ENCODE measurements at regions not wholly inside any gene's neighbourhood (a gene's known extent, or its start where the extent isn't known, plus 50 kb on each side); places are given as distances from the start of the nearest gene placed in this dataset.
"Not testable (repeated sequence)": the region's sequence is repeated elsewhere in the genome, so short reads cannot be mapped to it uniquely, and the experiment has no call there.

DNA sequence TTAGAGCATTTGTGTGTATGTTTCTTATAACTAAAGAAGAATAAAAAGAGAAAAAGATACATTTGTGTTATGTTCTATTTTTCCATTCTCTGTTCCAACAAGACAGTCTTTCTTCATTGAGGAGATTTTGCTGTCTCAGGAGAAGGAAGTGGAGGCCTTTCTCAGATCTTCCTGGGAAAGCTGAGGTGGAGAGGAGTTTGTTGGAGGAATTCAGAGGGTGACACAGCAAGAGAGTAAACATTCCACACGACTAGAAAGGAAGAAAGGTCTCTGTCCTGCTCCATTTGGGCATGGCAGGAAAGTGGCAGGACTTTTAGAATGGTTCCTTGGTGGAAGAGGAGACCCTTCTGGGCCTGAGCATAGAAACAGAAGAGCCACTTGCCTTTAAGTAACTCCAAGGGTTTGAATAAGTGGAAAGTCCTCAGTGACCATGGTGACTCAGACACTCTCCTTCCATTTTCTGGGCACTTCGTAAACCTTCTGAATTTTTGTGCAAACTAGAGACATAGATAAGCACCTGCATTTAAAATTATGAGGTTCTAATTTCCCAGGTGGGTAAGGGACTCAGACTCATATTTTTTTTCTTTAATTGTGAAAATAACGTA lies 52.3 kb upstream of the COL5A2 start:
- DNase-seq, result no peak

DNA sequence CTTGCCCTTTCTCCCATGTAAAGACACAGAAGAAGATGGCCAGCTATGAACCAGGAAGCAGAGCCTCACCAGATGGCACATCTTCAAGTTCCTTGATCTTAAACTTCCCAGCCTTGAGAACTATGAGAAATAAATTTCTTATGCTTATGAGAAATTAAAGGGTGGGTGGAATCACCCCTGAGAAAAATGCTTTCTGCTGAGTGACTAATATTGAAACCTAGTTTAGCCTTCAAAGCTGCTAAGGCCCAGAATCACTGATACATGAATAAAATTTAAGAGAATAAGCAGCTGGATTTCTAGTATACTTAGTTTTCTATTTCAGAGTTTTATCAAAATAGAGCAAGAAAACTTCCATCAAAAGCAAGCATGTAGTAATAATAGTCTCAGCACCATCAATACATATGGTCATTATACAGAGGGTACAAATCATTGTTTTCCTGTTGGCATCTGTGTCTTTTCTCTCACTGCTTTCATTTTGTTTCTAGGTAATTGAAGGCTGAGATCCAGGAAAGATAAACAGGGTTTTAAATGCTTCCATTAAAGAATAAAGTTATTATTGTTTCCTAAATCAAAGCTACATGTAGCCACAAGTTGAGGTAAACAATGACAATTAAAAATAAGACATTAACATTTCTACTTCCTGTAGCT lies 53.3 kb upstream of the COL5A2 start:
- no peak for DNase-seq

DNA sequence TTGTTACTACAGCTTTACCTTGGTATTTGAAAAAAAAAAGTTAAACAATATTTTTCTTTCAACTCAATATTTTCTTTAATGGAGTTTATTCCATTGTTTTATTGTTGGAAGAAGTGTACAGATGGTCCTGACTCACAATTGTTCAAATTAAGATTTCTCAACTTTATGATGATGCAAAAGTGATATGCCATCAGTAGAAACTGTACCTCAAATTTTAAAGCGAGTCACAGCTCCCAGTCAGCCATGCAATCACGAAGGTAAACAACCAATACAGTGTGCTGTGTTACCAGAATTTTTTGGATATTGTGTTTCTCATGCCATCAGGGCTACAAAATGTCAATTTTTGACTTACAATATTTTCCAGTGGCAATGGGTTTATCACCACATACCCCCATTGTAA lies 54.0 kb upstream of the COL5A2 start:
- DNase-seq, result no peak

DNA sequence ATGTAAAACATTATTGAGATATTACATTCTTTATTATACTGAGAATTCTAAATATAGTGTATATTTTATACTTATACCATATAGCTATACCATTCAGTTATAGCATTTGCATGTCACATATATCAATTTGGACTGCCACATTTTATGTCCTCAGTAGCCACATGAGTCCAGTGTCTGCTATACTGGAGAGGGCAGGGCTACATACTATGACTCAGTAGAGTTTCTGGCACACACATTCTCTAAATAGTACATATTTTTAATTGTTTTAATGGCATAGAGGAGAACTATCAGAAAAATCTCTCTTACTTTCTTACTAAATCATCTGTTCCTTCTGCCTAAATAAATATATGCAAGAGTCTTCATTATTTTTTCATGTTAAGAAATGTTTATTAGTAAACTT lies 55.4 kb upstream of the COL5A2 start:
- no peak for DNase-seq

DNA sequence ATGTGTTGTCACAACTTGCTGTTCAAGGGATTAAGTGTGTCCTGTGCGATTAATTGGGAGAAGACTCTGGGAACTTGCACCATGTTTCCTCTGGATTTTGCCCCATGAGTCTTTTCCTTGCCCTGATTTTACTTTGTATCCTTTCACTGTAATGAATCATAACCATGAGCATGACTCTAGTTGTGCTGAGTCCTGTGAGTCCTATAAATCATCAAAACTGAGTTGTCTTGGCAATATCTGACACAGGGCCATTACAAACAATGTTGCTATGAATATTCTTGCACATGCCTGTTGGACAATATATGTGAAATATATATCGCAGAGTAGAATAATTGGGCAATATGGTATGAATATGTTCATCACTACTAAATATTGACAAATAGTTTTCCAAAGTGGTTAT lies 56.5 kb upstream of the COL5A2 start:
- no peak for DNase-seq

DNA sequence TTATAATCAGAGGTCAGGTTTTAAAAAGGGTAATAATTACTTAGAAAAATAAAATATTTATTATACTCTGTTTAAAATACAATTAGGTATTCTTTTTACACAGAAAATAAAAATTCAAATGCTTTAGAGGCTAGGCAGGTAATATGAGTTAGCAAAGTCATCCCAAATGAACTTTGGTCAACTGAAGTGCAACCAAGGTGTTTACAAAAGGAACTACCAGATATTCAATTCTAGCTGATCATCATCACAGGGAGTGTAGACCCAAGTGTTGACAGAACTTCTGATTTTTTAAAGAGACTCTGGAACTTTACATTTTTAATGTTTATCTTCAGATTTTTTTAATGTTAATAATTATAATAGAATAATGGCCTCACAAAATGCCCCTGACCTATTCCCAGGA lies 59.3 kb upstream of the COL5A2 start:
- DNase-seq, result no peak

DNA sequence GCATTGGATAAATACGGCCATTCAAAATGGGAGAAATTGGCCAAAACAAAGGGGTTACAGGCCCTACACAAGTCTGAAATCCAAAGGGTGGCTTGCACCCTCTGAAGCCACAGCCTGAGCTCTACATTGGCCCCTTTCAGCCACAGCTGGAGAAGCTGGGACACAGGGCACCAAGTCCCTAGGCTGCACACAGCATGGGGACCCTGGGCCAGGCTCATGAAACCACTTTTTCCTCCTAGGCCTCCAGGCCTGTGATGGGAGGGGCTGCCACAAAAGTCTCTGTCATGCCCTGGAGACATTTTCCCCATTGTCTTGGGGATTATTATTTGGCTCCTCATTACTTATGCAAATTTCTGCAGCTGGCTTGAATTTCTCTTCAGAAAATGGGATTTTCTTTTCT lies 64.3 kb upstream of the COL5A2 start:
- DNase-seq, result not testable (repeated sequence)

DNA sequence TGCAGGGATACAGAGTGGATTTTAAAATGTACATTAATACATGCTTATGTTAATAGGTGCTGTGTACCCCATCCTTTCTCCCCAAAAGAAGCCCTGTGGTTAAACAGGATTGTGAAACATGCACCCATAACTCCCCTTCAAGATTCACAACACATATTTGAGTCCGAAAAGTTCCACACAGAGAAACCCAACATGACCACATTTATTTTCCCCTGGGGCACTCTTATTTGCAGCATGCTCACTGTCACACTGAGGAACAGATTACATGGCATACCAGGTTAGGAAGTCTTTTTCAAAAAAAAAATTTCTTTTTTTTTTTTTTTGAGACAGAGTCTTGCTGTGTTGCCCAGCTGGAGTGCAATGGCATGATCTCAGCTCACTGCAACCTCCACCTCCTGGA lies 67.7 kb upstream of the COL5A2 start:
- DNase-seq, result no peak

DNA sequence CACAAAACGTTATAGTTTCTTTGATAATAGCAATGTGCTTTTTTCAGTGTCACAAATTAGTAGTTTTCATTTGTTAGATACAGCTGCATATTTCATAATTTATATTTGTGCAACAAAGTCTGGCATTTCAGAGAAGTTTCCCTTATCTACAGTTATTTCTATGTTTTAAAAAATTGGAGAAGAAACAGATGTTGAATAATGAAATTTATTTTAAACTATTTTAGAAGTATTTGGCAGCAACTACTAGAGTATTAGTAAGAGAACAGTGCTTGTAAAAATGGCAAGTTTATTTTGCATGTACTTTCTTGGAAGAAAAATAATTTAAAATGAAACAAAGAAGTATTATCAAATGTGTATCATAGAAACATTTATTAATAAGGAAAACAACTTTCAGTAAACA lies 68.6 kb upstream of the COL5A2 start:
- no peak for DNase-seq

DNA sequence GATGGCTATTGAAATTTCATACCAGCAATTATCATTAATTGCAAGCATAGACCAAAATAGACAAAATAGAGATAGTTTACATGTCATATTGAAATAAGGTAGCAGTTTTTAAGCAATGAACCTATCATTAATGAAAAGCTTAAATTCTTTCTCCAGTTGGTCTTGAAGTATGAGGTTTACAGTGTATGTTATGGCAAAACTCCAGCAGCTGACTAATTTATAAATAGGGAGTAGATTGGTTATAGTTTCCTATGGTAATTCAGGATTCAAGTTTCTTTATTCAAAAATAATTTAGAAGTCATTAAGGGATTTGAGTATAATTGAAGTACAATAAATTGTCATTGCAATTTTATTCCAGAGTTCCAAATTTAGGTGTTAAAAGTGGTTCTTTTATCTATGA lies 69.6 kb upstream of the COL5A2 start:
- no peak for DNase-seq

DNA sequence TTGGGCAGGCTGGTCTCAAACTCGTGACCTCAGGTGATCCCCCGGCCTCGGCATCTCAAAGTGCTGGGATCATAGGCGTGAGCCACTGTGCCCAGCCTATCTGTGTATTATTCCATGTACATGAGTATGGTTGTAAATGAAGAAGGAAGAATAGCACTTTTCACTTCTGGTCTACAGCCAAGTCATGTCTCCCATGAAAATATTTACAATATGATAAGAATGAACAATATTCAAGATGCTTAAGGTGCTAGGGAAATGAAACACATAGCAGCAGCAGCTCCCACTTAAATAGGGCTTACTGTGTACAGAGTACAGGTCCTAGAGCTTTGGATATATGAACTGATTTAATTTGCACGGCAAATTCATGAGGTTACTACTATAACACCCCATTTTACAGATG lies 70.3 kb upstream of the COL5A2 start:
- no peak for DNase-seq

DNA sequence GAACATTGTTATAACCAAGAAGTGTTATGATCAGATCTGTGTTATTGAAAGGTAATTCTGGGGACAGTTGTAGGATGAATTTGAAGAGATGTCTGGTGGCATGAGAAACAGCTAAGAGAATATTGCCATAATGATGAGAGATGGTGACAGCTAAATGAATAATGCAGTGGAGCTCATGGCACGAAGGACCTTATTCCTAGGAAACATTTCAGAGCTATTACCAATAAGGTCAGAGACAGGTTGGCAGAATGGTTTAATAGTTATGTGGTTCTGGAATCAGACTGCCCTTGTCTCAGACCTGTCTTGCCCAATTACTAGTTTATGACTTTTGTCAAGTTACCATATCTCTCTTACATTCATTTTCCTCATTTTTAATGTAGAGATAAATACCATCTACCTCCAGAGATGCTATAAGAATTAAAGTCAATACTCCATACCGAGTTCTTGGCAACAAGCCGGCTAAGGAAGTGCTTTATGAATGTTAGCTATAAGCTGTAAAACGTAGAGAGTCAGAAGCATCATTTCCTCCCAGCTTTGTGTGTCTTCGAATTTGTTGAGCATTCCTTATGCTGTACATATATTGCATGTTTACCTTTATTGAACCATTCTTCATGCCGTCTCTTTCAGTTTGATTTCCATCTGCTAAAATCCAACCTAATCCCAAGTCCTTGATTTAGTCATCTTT lies 73.6 kb upstream of the COL5A2 start:
- no peak for DNase-seq

DNA sequence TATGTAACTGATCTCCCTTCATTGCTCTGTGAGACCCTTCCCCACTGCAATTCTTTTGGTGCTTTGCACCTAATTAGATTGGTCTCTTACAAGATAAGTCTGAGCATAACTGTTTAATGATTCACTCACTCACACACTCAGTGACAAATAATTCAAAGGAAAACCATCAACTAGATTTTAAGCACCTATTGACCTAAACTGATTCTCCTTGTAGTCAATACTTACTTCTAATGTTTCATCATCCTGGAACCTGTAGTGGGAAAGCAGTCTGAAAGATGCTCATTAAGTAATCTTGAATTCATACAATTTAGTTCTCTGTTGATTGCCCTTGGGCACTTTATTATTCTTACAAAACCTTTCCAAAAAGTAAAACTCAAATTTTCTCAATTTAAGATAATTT lies 74.3 kb upstream of the COL5A2 start:
- DNase-seq, result no peak

DNA sequence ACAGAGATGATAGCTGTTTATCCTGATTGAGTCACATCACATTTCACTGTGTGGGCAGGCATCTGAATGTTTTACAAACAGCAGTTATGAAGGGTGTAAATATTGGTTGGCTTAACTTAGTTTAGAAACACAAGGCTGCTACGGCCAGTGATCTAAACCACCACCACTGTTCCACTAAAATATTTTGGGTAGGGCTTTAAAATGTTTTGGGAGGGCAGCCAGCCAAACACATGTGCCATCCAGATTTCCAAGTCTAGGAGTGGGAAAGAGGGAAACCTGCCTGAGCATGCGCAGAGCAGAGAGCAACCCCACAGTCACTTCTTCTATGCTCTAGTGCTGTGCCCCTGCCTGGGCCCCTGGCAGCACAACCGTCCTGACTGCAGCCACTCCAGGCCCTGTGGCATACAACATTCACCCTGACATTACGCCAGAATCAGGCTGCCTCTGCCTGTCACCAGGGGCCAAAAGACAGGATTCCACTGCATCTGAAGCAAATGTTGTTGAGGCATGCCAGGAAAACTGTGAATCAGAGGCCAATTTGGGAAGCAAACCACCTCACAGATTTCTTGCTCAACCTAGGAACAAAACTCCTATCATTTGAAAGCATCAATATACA lies 74.8 kb upstream of the COL5A2 start:
- no peak for DNase-seq

DNA sequence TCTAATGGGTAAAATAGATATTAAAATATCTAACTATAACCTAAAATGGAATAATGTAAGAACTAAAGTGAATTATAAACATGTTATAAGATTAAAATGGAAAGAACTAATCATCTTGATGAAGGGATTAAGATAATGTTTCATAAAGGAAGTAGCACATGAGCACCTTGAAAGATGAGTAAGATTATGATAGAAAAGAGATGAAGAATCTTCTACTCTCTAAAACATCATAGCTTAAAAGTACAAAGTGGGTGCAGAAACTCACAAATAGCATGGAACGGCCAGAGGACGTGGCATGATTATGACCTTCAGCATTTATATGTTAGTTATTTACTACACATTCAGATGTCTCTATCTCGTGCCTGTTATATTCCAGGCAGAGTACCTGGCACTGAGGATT lies 76.2 kb upstream of the COL5A2 start:
- no peak for DNase-seq

DNA sequence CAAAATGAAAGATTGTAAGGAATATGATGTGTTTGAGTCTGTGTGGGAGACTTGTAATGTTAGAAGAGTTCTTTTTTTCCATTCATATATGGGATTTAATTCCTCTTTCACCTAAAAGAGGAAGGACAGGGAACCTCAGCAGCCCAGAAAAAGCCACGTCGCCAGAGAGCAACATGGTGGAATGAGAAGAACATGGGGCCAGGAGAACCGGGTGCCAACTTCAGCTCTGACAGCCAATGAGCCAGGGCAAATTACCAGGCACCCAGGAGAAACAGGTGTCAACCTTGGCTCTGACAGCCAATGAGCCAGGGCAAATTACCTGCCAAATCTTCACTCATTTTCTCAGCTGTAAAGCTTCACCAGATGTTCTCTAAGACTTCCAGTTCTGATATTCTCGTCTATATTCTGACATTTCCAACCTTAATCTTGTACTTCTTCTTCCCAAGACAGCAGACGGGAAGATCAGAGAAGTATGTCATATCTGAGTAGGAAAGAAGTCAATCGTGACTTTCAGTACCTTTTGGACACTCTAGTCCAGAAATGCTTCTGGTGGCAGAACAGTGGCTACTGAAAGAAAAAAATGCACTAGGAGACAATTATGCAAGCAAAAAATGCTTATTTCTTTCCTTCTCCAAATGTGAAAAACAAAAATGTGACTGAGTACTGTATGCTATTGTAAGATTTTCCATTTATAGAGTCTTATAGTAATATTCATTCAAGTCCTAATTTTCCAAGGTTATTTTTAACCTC lies 79.2 kb upstream of the COL5A2 start:
- DNase-seq, result no peak

DNA sequence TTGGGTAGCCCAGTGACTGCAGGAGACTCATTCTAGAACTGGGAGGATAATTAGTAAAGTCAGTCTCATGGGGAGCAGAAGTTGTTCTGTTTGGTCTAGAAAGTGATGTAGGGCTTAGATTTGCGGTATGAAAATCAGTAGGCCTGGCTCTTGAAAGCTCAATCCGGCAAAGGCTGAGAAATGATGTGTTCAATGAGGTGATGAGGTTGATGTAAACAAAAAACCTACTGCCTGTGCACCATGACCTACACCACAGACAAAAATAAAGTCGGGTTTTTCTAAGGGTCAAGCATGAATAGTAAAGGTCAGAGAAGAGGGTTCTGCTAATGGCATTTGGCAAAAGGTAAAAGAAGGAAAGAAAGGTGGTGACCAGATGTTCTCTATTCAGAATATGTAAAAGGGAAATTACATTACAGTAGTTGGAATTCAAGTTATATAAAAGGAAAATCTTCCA lies 80.8 kb upstream of the COL5A2 start:
- DNase-seq, result no peak

DNA sequence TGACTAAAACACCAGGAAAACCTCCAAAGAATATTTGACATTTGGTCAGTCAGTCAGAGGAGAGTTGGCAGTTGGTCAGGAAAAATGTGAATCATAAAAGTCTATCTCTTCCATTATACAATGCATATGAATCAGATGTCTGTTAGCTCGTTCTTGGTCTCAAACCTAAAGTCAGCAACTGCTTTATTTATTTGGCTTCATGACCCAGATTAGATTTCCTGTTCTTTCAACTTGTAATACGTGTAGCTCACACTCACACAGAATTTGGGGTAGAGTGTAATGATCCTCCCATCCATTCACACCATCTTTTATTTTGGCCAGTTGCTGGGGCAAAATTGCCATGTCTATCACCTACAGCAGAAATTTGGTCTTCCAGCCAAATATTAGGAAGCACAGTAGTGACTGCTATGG lies 81.9 kb upstream of the COL5A2 start:
- DNase-seq, result no peak

DNA sequence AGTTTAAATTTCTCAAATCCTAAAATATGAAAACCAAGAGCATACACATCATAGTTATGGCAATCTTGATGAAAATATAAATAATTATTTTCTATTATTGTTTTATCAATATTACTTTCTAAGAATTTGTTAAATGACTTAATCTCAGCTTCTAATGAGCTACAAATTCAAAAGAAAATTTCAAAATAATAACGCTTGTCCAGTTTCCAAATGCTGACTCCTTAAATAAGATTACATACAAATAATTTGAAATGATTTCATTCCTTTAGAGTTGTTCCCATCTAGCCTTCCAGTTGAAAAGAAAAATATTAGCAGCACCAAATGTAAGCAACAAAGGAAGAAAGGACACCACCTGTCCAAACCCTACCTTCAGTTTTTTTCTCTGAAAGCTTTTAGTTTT lies 82.4 kb upstream of the COL5A2 start:
- no peak for DNase-seq

DNA sequence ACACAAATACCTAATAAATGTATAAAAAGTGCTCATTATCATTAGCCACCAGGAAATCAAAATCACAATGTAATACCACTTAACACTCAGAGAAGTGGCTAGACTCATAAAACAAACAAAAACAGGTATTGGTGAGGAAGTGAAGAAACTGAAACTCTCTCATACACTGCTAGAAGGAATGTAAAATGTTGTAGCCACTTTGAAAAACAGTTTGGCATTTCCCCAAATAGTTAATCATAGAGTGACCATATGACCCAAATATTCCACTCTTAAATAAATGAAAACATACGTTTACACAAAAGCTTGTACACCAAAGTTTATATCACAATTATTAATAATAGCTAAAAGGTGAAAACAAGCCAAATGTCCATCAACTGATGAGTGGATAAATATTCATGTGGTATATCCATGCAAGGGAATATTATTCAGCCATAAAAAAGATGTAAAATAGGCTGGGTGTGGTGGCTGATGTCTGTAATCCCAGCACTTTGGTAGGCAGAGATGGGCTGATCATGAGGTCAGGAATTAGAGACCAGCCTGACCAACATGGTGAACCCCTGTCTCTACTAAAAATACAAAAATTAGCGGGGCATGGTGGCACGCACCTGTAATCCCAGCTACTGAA lies 86.2 kb upstream of the COL5A2 start:
- no peak for DNase-seq

DNA sequence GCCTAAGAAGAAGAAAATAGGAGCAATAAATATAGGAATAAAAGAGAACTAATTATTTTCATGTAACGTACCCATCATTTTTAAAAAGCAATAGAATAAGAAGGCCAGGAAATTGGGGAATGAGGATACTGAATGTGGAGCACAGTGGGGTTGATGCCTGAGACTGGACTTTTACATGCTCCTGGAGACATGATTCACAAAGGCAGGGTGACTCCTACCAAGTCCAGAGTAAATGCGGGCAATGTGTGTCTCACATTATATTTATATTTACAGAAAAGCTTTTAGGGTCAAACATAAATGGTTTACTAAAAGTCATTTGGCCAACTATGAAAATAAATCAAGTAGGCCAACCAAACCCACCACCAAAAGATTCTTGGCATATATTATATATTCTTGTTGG lies 87.9 kb upstream of the COL5A2 start:
- no peak for DNase-seq

DNA sequence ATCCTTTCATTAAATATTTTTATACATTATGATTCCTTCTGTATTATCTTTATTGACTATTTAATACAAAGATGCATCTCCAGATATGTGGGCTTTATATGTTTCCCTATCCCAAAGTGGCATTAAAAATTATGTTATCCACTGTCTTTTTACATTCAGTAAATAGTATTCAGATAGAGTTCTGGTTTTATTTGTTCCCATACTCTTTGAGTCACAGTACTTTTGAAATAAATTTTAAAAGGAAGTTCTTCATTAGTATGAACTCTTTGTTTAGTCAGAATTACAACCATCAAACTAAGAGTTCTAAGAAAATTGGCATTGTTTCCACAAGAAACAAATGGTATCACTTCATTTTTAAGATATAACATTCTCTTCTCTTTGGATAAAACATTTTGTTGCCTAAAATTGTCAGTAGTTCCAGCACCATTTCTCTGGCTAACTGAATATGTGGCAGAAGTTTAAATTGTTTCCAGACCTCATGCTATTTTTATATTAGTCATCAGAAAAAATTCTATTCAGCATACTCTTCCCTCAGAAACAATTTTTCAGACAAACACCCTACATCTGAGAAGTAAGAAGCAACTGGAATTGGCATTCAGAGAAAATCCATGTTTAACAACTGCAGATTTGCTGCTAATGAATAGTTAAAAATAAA lies 88.5 kb upstream of the COL5A2 start:
- no peak for DNase-seq

Data from stimulated activated CD4-positive, alpha-beta T cell treated with anti-CD3 and anti-CD28 coated beads, Interleukin-15, amount 100 ng/mL, for 24 hours (primary cell).